ENCODE measurements at regions not wholly inside any gene's neighbourhood (a gene's known extent, or its start where the extent isn't known, plus 50 kb on each side); places are given as distances from the start of the nearest gene placed in this dataset.

- no peak for DNase-seq (ENCODE audit: low read depth, low spot score)
- in situ Hi-C loops (cut with HindIII; ENCODE audit: low sequenced_read_pairs) = no loop called here
- no peak for TF ChIP-seq CTCF (IDR thresholded peaks at IDR 0.05; ENCODE audit: low read depth, low read length)
- H3K4me3 ChIP-seq (ENCODE audit: low read depth, low read length) = no peak overlapping the region
Measured at GRCh38 chr10:43815181-43815885, 166.7 kb upstream of the ZNF32 start.

- in situ Hi-C loops (cut with HindIII; ENCODE audit: low sequenced_read_pairs) = no loop called here
- no peak overlapping the region for H3K4me3 ChIP-seq (ENCODE audit: low read depth, low read length)
- TF ChIP-seq CTCF (IDR thresholded peaks at IDR 0.05; ENCODE audit: low read depth, low read length) = no peak
- no peak for DNase-seq (ENCODE audit: low read depth, low spot score)
Measured at GRCh38 chr10:43814663-43815062, 166.0 kb upstream of the ZNF32 start.

GRCh38 chr10:43811871-43812270, 163.2 kb upstream of the ZNF32 start:
- no peak for TF ChIP-seq CTCF (IDR thresholded peaks at IDR 0.05; ENCODE audit: low read depth, low read length)
- no peak for DNase-seq (ENCODE audit: low read depth, low spot score)
- in situ Hi-C loops (cut with HindIII; ENCODE audit: low sequenced_read_pairs) = no loop called here
- H3K4me3 ChIP-seq (ENCODE audit: low read depth, low read length) = no peak overlapping the region

- H3K4me3 ChIP-seq (ENCODE audit: low read depth, low read length) = no peak overlapping the region
- in situ Hi-C loops (cut with HindIII; ENCODE audit: low sequenced_read_pairs) = no loop called here
- DNase-seq (ENCODE audit: low read depth, low spot score) = peak; percentile 92
- TF ChIP-seq CTCF (IDR thresholded peaks at IDR 0.05; ENCODE audit: low read depth, low read length) = no peak
Measured at GRCh38 chr10:43809211-43809930, 160.7 kb upstream of the ZNF32 start.

GRCh38 chr10:43808136-43808535, 159.5 kb upstream of the ZNF32 start:
- no peak overlapping the region for H3K4me3 ChIP-seq (ENCODE audit: low read depth, low read length)
- in situ Hi-C loops (cut with HindIII; ENCODE audit: low sequenced_read_pairs) = no loop called here
- DNase-seq (ENCODE audit: low read depth, low spot score) = peak; percentile 41
- TF ChIP-seq CTCF (IDR thresholded peaks at IDR 0.05; ENCODE audit: low read depth, low read length) = no peak

GRCh38 chr10:43806831-43807640, 158.4 kb upstream of the ZNF32 start:
- H3K4me3 ChIP-seq (ENCODE audit: low read depth, low read length) = no peak overlapping the region
- no peak for TF ChIP-seq CTCF (IDR thresholded peaks at IDR 0.05; ENCODE audit: low read depth, low read length)
- DNase-seq (ENCODE audit: low read depth, low spot score) = peak; percentile 78
- in situ Hi-C loops (cut with HindIII; ENCODE audit: low sequenced_read_pairs) = no loop called here
